Endothelial cell of umbilical vein (primary cell): ENCODE measurements at regions not wholly inside any gene's neighbourhood (a gene's known extent, or its start where the extent isn't known, plus 50 kb on each side); places are given as distances from the start of the nearest gene placed in this dataset.

Experiments
- BruUV-seq: library from RNA; stranded (reverse); fragments of 400-500 nt; replicated peaks from 2 replicates; lab custom pipeline; 2021; lab: Mats Ljungman, UMichigan
- CTCF ChIA-PET: fragments of 300-600, 350-600 bp; sonication (Branson Sonifier 250); formaldehyde crosslinking; loops from one replicate; lab custom pipeline; 2021; ENCODE audit warnings: antibody characterized with exemption, inconsistent platforms; lab: Charles Lee
- POLR2A ChIA-PET: fragments of 300-600, 350-600 bp; sonication (Branson Sonifier 250); formaldehyde crosslinking; loops from one replicate; lab custom pipeline; 2021; ENCODE audit warnings: antibody characterized with exemption, inconsistent platforms; lab: Charles Lee
- DNase-seq: peaks from one replicate; pipeline ENCODE4 v3.0.0-alpha.2; 2011; ENCODE audit warnings: low read depth, low spot score
- FAIRE-seq: peaks from 2 replicates; lab custom pipeline; 2011; peaks lifted over from hg19 to GRCh38; lab: Jason Lieb, UNC
- H2AFZ ChIP-seq: 2 replicates; pipeline ENCODE4 v1.6.0; 2012; ENCODE audit warnings: low read depth, low read length, control low read depth, inconsistent platforms
- H3K27ac ChIP-seq: 2 replicates; pipeline ENCODE4 v1.5.1; 2011; ENCODE audit warnings: low read depth, mild to moderate bottlenecking, control low read depth, low read length, moderate library complexity; ENCODE audit not compliant: insufficient read depth
- H3K27me3 ChIP-seq, 2 experiments: 2 replicates each; pipeline versions ENCODE4 v1.6.0 to v1.6.1; 2011; ENCODE audit warnings: low read length in 2 of 2, mixed read lengths in 1 of 2; ENCODE audit not compliant: control insufficient read depth in 2 of 2, insufficient read depth in 2 of 2
- H3K36me3 ChIP-seq, 2 experiments: 2 replicates in 1 of 2; 3 replicates in 1 of 2; pipeline ENCODE4 v1.5.1; 2011; ENCODE audit warnings: low read length in 2 of 2, mild to moderate bottlenecking in 1 of 2, moderate library complexity in 1 of 2; ENCODE audit not compliant: control insufficient read depth in 2 of 2, insufficient read depth in 2 of 2; ENCODE audit errors: extremely low read depth in 1 of 2
- H3K4me1 ChIP-seq: 3 replicates; pipeline ENCODE4 v1.5.1; 2011; ENCODE audit warnings: mild to moderate bottlenecking, low read length; ENCODE audit not compliant: control insufficient read depth, insufficient read depth; ENCODE audit errors: extremely low read depth
- H3K4me2 ChIP-seq: 2 replicates; pipeline ENCODE4 v1.6.1; 2011; ENCODE audit warnings: low read length, control low read depth, mixed read lengths; ENCODE audit not compliant: insufficient read depth
- H3K4me3 ChIP-seq, 3 experiments: fragments of 200-600 bp in 1 of 3; sonication (generic), shearing (Covaris generic) in 1 of 3; replicated peaks in 1 of 3; 2 replicates each; pipeline ENCODE4 v1.5.1; 2011 to 2016; ENCODE audit warnings: control low read depth in 3 of 3, low read length in 3 of 3, mild to moderate bottlenecking in 2 of 3, inconsistent platforms in 1 of 3, low read depth in 1 of 3, moderate library complexity in 1 of 3; ENCODE audit not compliant: insufficient read depth in 1 of 3
- H3K79me2 ChIP-seq: 2 replicates; pipeline ENCODE4 v1.6.0; 2012; ENCODE audit warnings: low read length, inconsistent platforms; ENCODE audit not compliant: control insufficient read depth, insufficient read depth
- H3K9ac ChIP-seq: replicated peaks from 2 replicates; pipeline ENCODE3; 2011; ENCODE audit warnings: low read length, control low read depth; ENCODE audit not compliant: insufficient read depth; ENCODE audit errors: extremely low read depth
- H3K9me1 ChIP-seq: replicated peaks from 3 replicates; pipeline ENCODE4 v1.6.0; 2011; ENCODE audit warnings: mild to moderate bottlenecking, low read length; ENCODE audit not compliant: control insufficient read depth, insufficient read depth; ENCODE audit errors: extremely low read depth
- H3K9me3 ChIP-seq: replicated peaks from 2 replicates; pipeline ENCODE4 v1.5.1; 2012; ENCODE audit warnings: low read length, inconsistent platforms; ENCODE audit not compliant: control insufficient read depth, insufficient read depth
- H4K20me1 ChIP-seq: replicated peaks from 2 replicates; pipeline ENCODE3; 2011; ENCODE audit warnings: mild to moderate bottlenecking, low read length; ENCODE audit not compliant: control insufficient read depth, insufficient read depth; ENCODE audit errors: extremely low read depth
- CTCF ChIP-seq, 2 donors: IDR thresholded peaks; 1 replicate in 1 of 2; 2 replicates in 1 of 2; pipeline ENCODE4 v1.5.1; 2011; ENCODE audit warnings: low read length in 2 of 2, mild to moderate bottlenecking in 2 of 2, moderate library complexity in 2 of 2, control low read depth in 1 of 2, inconsistent platforms in 1 of 2, low read depth in 1 of 2; ENCODE audit not compliant: insufficient read depth in 1 of 2; ENCODE audit errors: extremely low read depth in 1 of 2
- EZH2 ChIP-seq: IDR thresholded peaks from 2 replicates; pipeline ENCODE4 v1.6.1; 2012; ENCODE audit warnings: borderline replicate concordance, low read depth, mild to moderate bottlenecking, moderate library complexity, low read length, inconsistent platforms; ENCODE audit not compliant: severe bottlenecking
- FOS ChIP-seq: IDR thresholded peaks from 2 replicates; pipeline ENCODE4 v1.6.1; 2011; ENCODE audit warnings: mild to moderate bottlenecking, low read length, moderate library complexity, borderline replicate concordance; ENCODE audit not compliant: insufficient read depth
- GATA2 ChIP-seq: IDR thresholded peaks from 2 replicates; pipeline ENCODE4 v1.7.0; 2011; ENCODE audit warnings: low read depth, mild to moderate bottlenecking, moderate library complexity, mixed read lengths, low read length; ENCODE audit not compliant: insufficient read length, insufficient read depth
- JUN ChIP-seq: IDR thresholded peaks from 2 replicates; pipeline ENCODE4 v1.6.1; 2011; ENCODE audit warnings: borderline replicate concordance, low read depth; ENCODE audit not compliant: insufficient read length, insufficient read depth
- MAX ChIP-seq: IDR thresholded peaks from 2 replicates; pipeline ENCODE4 v1.6.1; 2011; ENCODE audit not compliant: insufficient read depth, insufficient read length
- MYC ChIP-seq: IDR thresholded peaks from one replicate; pipeline ENCODE4 v1.6.1; 2011; ENCODE audit warnings: mild to moderate bottlenecking, low read depth, low read length
- POLR2A ChIP-seq: IDR thresholded peaks from 2 replicates; pipeline ENCODE4 v1.6.1; 2012; ENCODE audit warnings: low read depth, mild to moderate bottlenecking, control low read depth, low read length
- POLR2AphosphoS5 ChIP-seq: IDR thresholded peaks from 2 replicates; pipeline ENCODE4 v1.6.1; 2012; ENCODE audit warnings: low read depth, mild to moderate bottlenecking, control low read depth, low read length, moderate library complexity; ENCODE audit not compliant: insufficient read depth
- dilution Hi-C: fragments of 300-500 bp; cut with MboI; formaldehyde crosslinking; loops from one replicate; pipeline ENCODE4 v1.15.0; 2019; ENCODE audit warnings: low sequenced_read_pairs; ENCODE audit not compliant: extremely low pct_ligation_motif_present
- intact Hi-C: fragments of 100-400 bp; cut with micrococcal nuclease; formaldehyde crosslinking; loops from one replicate; pipeline ENCODE4 v1.10.0; 2022

GRCh38 chr5:100406640-100407039, 128.5 kb upstream of the FAM174A start:
- no peak overlapping the region for H3K4me2 ChIP-seq
- H2AFZ ChIP-seq, result no peak overlapping the region
- H3K36me3 ChIP-seq, result no peaks in the 10 kb centered on the region
- H3K27me3 ChIP-seq, result no peaks in the 10 kb centered on the region
- H3K9me1 ChIP-seq, result no peaks in the 10 kb centered on the region
- ChIA-PET POLR2A (no interaction called here), CTCF (interaction anchor here (1.0 to 1.5 kb wide), 6 partner anchors 18 to 1302 kb away, joined by 3 to 7 read pairs (median 4); no protein-coding TSS in a partner anchor)
- no peak overlapping the region for H3K9ac ChIP-seq
- H3K9me3 ChIP-seq, result no peaks in the 10 kb centered on the region
- intact Hi-C loops (no loop called here), dilution Hi-C loops (no loop called here)
- H3K4me1 ChIP-seq, result no peaks in the 10 kb centered on the region
- H3K27ac ChIP-seq, result no peak overlapping the region
- no peak for TF ChIP-seq MAX
- TF ChIP-seq MYC, result no peak
- no TSS peak for BruUV-seq
- DNase-seq (no peak), FAIRE-seq (no peak)
- H3K4me3 ChIP-seq, result no peak overlapping the region
- no peaks in the 10 kb centered on the region for H4K20me1 ChIP-seq
- H3K79me2 ChIP-seq, result no peaks in the 10 kb centered on the region

- Histone ChIP-seq H2AFZ (no peak overlapping the region), H3K27me3 (no peaks in the 10 kb centered on the region), H3K9ac (no peak overlapping the region), H4K20me1 (no peaks in the 10 kb centered on the region), H3K79me2 (no peaks in the 10 kb centered on the region), H3K9me1 (no peaks in the 10 kb centered on the region), H3K27ac (no peak overlapping the region), H3K4me1 (no peaks in the 10 kb centered on the region), H3K4me2 (no peak overlapping the region), H3K36me3 (no peaks in the 10 kb centered on the region), H3K9me3 (no peaks in the 10 kb centered on the region), H3K4me3 (no peak overlapping the region)
- TF ChIP-seq POLR2AphosphoS5 (no peak), JUN (no peak), MAX (no peak), POLR2A (no peak), CTCF (IDR thresholded peaks at IDR 0.05; ENCODE audit: extremely low read depth in 1 of 2, insufficient read depth in 1 of 2, low read depth in 1 of 2, low read length in 2 of 2) (no peak), GATA2 (no peak), MYC (no peak), EZH2 (no peak), FOS (no peak)
- intact Hi-C loops, result no loop called here
- POLR2A ChIA-PET, result no interaction called here
- FAIRE-seq (no peak), DNase-seq (no peak)
- dilution Hi-C loops, result no loop called here
- no TSS peak for BruUV-seq
- CTCF ChIA-PET, result no interaction called here
Observed at GRCh38 chr5:100402071-100402470, 133.1 kb upstream of the FAM174A start.
